ENCODE measurements at regions not wholly inside any gene's neighbourhood (a gene's known extent, or its start where the extent isn't known, plus 50 kb on each side); places are given as distances from the start of the nearest gene placed in this dataset.

DNA sequence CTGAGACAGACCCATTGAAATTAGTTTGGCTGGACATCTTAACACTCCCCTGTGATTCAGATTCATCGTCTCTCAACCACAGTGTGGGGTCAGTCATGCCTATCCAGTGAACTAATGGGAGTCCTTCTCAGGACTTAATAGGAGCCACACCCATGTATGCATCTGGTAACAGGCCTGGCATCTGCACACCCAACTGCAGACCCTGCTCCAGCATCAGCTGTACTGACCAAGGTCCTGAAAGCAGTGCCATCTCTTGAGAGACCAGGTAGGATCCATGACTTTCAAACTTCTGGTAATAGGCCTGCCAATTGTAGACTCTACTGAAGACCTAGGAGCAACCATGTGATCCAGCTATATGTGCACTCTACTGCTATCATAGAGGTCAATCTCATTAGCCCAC lies 363.6 kb upstream of the POU3F2 start:
- Mint-ChIP-seq H3K36me3 (no peaks in the 10 kb centered on the region), H3K9me3 (peaks cover 4 to 12% of the 10 kb centered on the region in 2 donors), H3K4me1 (no peaks in the 10 kb centered on the region), H3K4me3 (no peak overlapping the region), H3K27me3 (no peaks in the 10 kb centered on the region), H3K27ac (no peak overlapping the region)
- DNase-seq (no peak), ATAC-seq (replicated peaks) (no peak)

GRCh38 chr6:98471444-98471843 lies 362.9 kb upstream of the POU3F2 start:
- H3K27ac Mint-ChIP-seq, result no peak overlapping the region
- no peaks in the 10 kb centered on the region for H3K36me3 Mint-ChIP-seq
- H3K4me3 Mint-ChIP-seq, result no peak overlapping the region
- no peaks in the 10 kb centered on the region for H3K27me3 Mint-ChIP-seq
- no peaks in the 10 kb centered on the region for H3K4me1 Mint-ChIP-seq
- no peak for DNase-seq
- no peak for ATAC-seq (replicated peaks)
- H3K9me3 Mint-ChIP-seq, result peaks cover 4 to 12% of the 10 kb centered on the region in 2 donors

GRCh38 chr6:98477231-98477630 lies 357.1 kb upstream of the POU3F2 start:
- DNase-seq (no peak), ATAC-seq (replicated peaks) (no peak)
- Mint-ChIP-seq H3K9me3 (peaks cover 2 to 10% of the 10 kb centered on the region in 2 donors), H3K4me1 (no peaks in the 10 kb centered on the region), H3K27ac (no peak overlapping the region), H3K27me3 (no peaks in the 10 kb centered on the region), H3K36me3 (no peaks in the 10 kb centered on the region), H3K4me3 (no peak overlapping the region)

- Mint-ChIP-seq H3K9me3 (peaks cover 2 to 6% of the 10 kb centered on the region in 2 donors), H3K36me3 (no peaks in the 10 kb centered on the region), H3K27me3 (no peaks in the 10 kb centered on the region), H3K4me3 (no peak overlapping the region), H3K27ac (no peak overlapping the region), H3K4me1 (no peaks in the 10 kb centered on the region)
- DNase-seq (no peak), ATAC-seq (replicated peaks) (no peak)
Observed at GRCh38 chr6:98484696-98485095, 349.7 kb upstream of the POU3F2 start.

- Mint-ChIP-seq H3K36me3 (no peaks in the 10 kb centered on the region), H3K27ac (no peak overlapping the region), H3K4me3 (no peak overlapping the region), H3K27me3 (no peaks in the 10 kb centered on the region), H3K4me1 (no peaks in the 10 kb centered on the region), H3K9me3 (no peaks in the 10 kb centered on the region)
- DNase-seq (no peak), ATAC-seq (replicated peaks) (no peak)
Observed at GRCh38 chr6:98485593-98485992, 348.8 kb upstream of the POU3F2 start.

- no peak overlapping the region for H3K27ac Mint-ChIP-seq
- H3K4me1 Mint-ChIP-seq, result no peaks in the 10 kb centered on the region
Observed at GRCh38 chr6:98486057-98486456, 348.3 kb upstream of the POU3F2 start.

GRCh38 chr6:98487612-98488011 lies 346.8 kb upstream of the POU3F2 start:
- ATAC-seq (replicated peaks) (no peak), DNase-seq (no peak)
- no peaks in the 10 kb centered on the region for H3K4me1 Mint-ChIP-seq
- H3K27me3 Mint-ChIP-seq, result peaks cover 0 to 4% of the 10 kb centered on the region in 2 donors
- H3K9me3 Mint-ChIP-seq, result no peaks in the 10 kb centered on the region
- no peak overlapping the region for H3K27ac Mint-ChIP-seq
- no peaks in the 10 kb centered on the region for H3K36me3 Mint-ChIP-seq
- H3K4me3 Mint-ChIP-seq, result no peak overlapping the region

More at GRCh38 chr6:98486057-98486456, 348.3 kb upstream of the POU3F2 start:
- DNase-seq (no peak), ATAC-seq (replicated peaks) (no peak)
- Mint-ChIP-seq H3K36me3 (no peaks in the 10 kb centered on the region), H3K4me3 (no peak overlapping the region), H3K27me3 (peaks cover 0 to 4% of the 10 kb centered on the region in 2 donors), H3K9me3 (no peaks in the 10 kb centered on the region)

DNA sequence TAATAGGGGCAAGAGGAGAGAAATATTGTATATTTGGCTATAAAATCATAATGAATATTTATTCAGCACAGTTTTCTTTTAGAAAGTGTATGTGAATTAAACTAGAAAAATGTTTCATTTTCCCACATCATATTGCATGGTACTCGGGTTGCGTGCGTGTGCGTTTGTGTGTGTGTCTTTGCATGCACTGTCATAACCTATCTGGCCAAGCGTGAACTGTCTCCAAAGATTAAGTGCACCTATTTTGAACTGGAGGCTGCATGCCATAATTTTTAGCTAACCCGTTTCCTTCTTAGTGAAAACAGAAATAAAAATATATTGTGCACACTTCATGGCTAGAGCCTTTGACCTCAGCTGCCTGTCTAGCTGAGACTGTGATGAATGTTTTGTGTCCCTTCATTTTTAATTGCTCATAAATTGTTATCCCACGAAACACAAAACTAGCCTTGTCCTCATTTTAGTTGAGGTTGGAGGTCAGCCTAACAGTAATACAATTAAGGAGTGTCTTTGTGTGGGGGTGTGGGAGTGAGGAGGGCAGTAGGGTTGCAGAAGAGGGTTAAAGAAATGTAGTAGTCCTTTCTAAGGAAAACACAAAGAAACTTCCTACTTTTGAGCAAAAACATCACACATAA lies 336.1 kb upstream of the POU3F2 start:
- H3K36me3 Mint-ChIP-seq, result no peaks in the 10 kb centered on the region
- ATAC-seq (replicated peaks) (no peak), DNase-seq (no peak)
- H3K27ac Mint-ChIP-seq, result no peak overlapping the region
- no peaks in the 10 kb centered on the region for H3K9me3 Mint-ChIP-seq
- H3K4me3 Mint-ChIP-seq, result no peak overlapping the region
- no peaks in the 10 kb centered on the region for H3K4me1 Mint-ChIP-seq
- H3K27me3 Mint-ChIP-seq, result no peaks in the 10 kb centered on the region

GRCh38 chr6:98498866-98499265 lies 335.5 kb upstream of the POU3F2 start:
- no peaks in the 10 kb centered on the region for H3K27me3 Mint-ChIP-seq
- no peak for DNase-seq
- H3K9me3 Mint-ChIP-seq, result no peaks in the 10 kb centered on the region
- H3K27ac Mint-ChIP-seq, result no peak overlapping the region
- no peaks in the 10 kb centered on the region for H3K36me3 Mint-ChIP-seq
- H3K4me1 Mint-ChIP-seq, result no peaks in the 10 kb centered on the region
- ATAC-seq (replicated peaks), result no peak
- H3K4me3 Mint-ChIP-seq, result no peak overlapping the region

DNA sequence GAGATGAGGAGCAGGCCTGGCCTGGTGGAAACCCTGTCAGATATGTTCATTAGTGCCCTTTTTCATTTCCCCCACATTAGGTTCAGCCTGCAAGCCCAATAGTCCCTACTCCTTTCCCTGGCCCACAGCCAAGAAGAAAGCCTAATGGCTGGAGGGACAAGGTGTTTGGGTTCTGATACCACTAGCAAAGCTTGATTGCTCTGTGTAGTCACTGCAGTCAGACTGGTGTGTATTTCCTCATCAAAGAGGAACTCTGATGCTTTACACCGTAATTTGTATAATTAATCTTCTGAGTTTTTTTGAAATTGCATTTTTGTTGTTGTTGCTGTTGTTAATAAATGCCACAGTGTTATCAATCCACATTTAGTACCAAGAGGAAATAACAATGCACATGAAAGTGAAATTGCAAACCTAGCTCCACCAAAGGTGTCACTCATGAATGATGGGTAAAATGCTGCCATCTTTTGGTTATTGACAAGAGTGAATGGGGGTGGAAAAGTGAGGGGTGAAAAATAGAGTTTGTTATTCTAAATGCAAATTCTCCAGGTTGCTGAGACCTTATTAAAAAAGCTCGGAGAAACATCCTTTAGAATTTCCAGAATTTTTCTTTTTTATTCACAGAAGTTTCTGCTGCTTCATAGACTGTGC lies 320.2 kb upstream of the POU3F2 start:
- H3K27me3 Mint-ChIP-seq, result no peaks in the 10 kb centered on the region

DNA sequence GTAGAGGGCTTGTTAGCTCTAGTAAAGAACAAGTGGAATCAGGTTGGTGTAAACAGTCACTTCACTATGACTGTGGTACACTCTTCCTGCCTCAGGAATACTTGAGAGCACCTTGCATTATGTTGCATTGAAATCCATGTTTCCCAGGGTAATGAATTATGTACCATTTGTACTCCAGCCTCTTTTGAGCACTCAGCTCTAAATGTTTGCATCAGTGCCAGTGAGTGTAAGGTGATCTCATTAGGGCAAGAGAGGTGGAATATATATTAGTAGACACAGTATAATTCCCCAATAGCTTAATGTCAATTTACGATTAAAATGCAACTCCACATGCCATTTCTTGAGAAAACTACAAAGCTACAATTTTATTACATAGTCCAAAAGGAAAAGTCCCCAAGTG lies 319.6 kb upstream of the POU3F2 start:
- Mint-ChIP-seq H3K4me1 (no peaks in the 10 kb centered on the region), H3K9me3 (peaks cover 0 to 1% of the 10 kb centered on the region in 2 donors), H3K4me3 (no peak overlapping the region), H3K27me3 (no peaks in the 10 kb centered on the region), H3K27ac (no peak overlapping the region), H3K36me3 (no peaks in the 10 kb centered on the region)
- DNase-seq (no peak), ATAC-seq (replicated peaks) (no peak)

More for the DNA sequence above, 320.2 kb upstream of the POU3F2 start:
- peaks cover 0 to 1% of the 10 kb centered on the region in 2 donors for H3K9me3 Mint-ChIP-seq
- no peak overlapping the region for H3K27ac Mint-ChIP-seq
- no peak for DNase-seq
- H3K36me3 Mint-ChIP-seq, result no peaks in the 10 kb centered on the region
- H3K4me3 Mint-ChIP-seq, result no peak overlapping the region
- no peak for ATAC-seq (replicated peaks)
- H3K4me1 Mint-ChIP-seq, result no peaks in the 10 kb centered on the region

GRCh38 chr6:98516206-98516605 lies 318.2 kb upstream of the POU3F2 start:
- DNase-seq (no peak), ATAC-seq (replicated peaks) (no peak)
- H3K9me3 Mint-ChIP-seq, result peaks cover 0 to 3% of the 10 kb centered on the region in 2 donors
- H3K4me3 Mint-ChIP-seq, result no peak overlapping the region
- H3K4me1 Mint-ChIP-seq, result no peaks in the 10 kb centered on the region
- H3K27ac Mint-ChIP-seq, result no peak overlapping the region
- no peaks in the 10 kb centered on the region for H3K27me3 Mint-ChIP-seq
- H3K36me3 Mint-ChIP-seq, result no peaks in the 10 kb centered on the region

- Mint-ChIP-seq H3K4me1 (no peaks in the 10 kb centered on the region), H3K9me3 (peaks cover 0 to 3% of the 10 kb centered on the region in 2 donors), H3K27me3 (no peaks in the 10 kb centered on the region), H3K27ac (no peak overlapping the region), H3K36me3 (no peaks in the 10 kb centered on the region), H3K4me3 (no peak overlapping the region)
- ATAC-seq (replicated peaks) (no peak), DNase-seq (no peak)
Observed at GRCh38 chr6:98516866-98517265, 317.5 kb upstream of the POU3F2 start.

GRCh38 chr6:98525860-98526259 lies 308.5 kb upstream of the POU3F2 start:
- H3K36me3 Mint-ChIP-seq, result peaks cover 0 to 2% of the 10 kb centered on the region in 2 donors
- peaks cover 4 to 6% of the 10 kb centered on the region in 2 donors for H3K9me3 Mint-ChIP-seq
- DNase-seq, result no peak
- ATAC-seq (replicated peaks), result no peak
- no peaks in the 10 kb centered on the region for H3K4me1 Mint-ChIP-seq
- no peak overlapping the region for H3K27ac Mint-ChIP-seq
- no peaks in the 10 kb centered on the region for H3K27me3 Mint-ChIP-seq
- H3K4me3 Mint-ChIP-seq, result no peak overlapping the region

GRCh38 chr6:98526465-98526864 lies 307.9 kb upstream of the POU3F2 start:
- no peak for DNase-seq
- H3K27me3 Mint-ChIP-seq, result no peaks in the 10 kb centered on the region
- peaks cover 0 to 2% of the 10 kb centered on the region in 2 donors for H3K36me3 Mint-ChIP-seq
- H3K9me3 Mint-ChIP-seq, result peaks cover 4 to 5% of the 10 kb centered on the region in 2 donors
- no peak overlapping the region for H3K4me3 Mint-ChIP-seq
- no peaks in the 10 kb centered on the region for H3K4me1 Mint-ChIP-seq
- H3K27ac Mint-ChIP-seq, result no peak overlapping the region
- ATAC-seq (replicated peaks), result no peak

All from stimulated activated naive B cell treated with anti-CD40 and anti-IgM and Interleukin-4, amounts not matched to agents 10 μg/mL and 1 μg/mL and 100 μg/mL, for 72 hours (primary cell).